CD14-positive monocyte (primary cell): ENCODE measurements at regions not wholly inside any gene's neighbourhood (a gene's known extent, or its start where the extent isn't known, plus 50 kb on each side); places are given as distances from the start of the nearest gene placed in this dataset.

Source experiments
- DNase-seq, 3 donors: peaks; one replicate each; pipeline ENCODE4 v3.0.0-alpha.2; 2011 to 2022
- H2AFZ ChIP-seq: 2 replicates; pipeline ENCODE4 v1.6.0; 2012; ENCODE audit warnings: mild to moderate bottlenecking, low read depth, low read length, inconsistent platforms; ENCODE audit not compliant: insufficient read depth, poor library complexity, severe bottlenecking
- H3K27ac ChIP-seq, 2 donors: 1 replicate in 1 of 2; 2 replicates in 1 of 2; pipeline ENCODE4 v1.5.1; 2012 to 2013; ENCODE audit warnings: low read length in 2 of 2, control low read depth in 1 of 2, inconsistent platforms in 1 of 2, low read depth in 1 of 2, mild to moderate bottlenecking in 1 of 2
- H3K27me3 ChIP-seq, 2 donors: one replicate each; pipeline versions ENCODE4 v1.6.0 to v1.6.1; 2011 to 2013; ENCODE audit warnings: low read length in 2 of 2; ENCODE audit not compliant: control insufficient read depth in 2 of 2, insufficient read depth in 2 of 2
- H3K36me3 ChIP-seq, 2 donors: replicated peaks in 1 of 2; 1 replicate in 1 of 2; 2 replicates in 1 of 2; pipeline versions ENCODE4 v1.5.1 to v1.6.1; 2012 to 2013; ENCODE audit warnings: low read length in 2 of 2, control low read depth in 1 of 2, inconsistent platforms in 1 of 2, mild to moderate bottlenecking in 1 of 2; ENCODE audit not compliant: insufficient read depth in 2 of 2, control insufficient read depth in 1 of 2
- H3K4me1 ChIP-seq, 2 donors: 1 replicate in 1 of 2; 2 replicates in 1 of 2; pipeline versions ENCODE4 v1.5.1 to v1.6.1; 2012 to 2013; ENCODE audit warnings: low read length in 2 of 2, control low read depth in 1 of 2, inconsistent platforms in 1 of 2, mild to moderate bottlenecking in 1 of 2, moderate library complexity in 1 of 2; ENCODE audit not compliant: insufficient read depth in 2 of 2, control insufficient read depth in 1 of 2
- H3K4me2 ChIP-seq: replicated peaks from 2 replicates; pipeline ENCODE3; 2012; ENCODE audit warnings: low read length, moderate library complexity, mild to moderate bottlenecking; ENCODE audit not compliant: poor library complexity, severe bottlenecking; ENCODE audit errors: extremely low read depth
- H3K4me3 ChIP-seq, 3 experiments: fragments of 200-600 bp in 1 of 3; sonication (generic) in 1 of 3; replicated peaks in 1 of 3; 1 replicate in 2 of 3; 2 replicates in 1 of 3; pipeline ENCODE4 v1.5.1; 2011 to 2013; ENCODE audit warnings: low read length in 3 of 3, mild to moderate bottlenecking in 3 of 3, control low read depth in 2 of 3, low read depth in 2 of 3, inconsistent platforms in 1 of 3, moderate library complexity in 1 of 3
- H3K79me2 ChIP-seq: 2 replicates; pipeline ENCODE4 v1.6.0; 2012; ENCODE audit warnings: mild to moderate bottlenecking, control low read depth, inconsistent platforms, low read length, moderate library complexity; ENCODE audit not compliant: insufficient read depth
- H3K9ac ChIP-seq: 2 replicates; pipeline ENCODE4 v1.6.0; 2017; ENCODE audit warnings: low read length, mild to moderate bottlenecking; ENCODE audit not compliant: insufficient read depth, poor library complexity, severe bottlenecking
- H3K9me3 ChIP-seq, 2 donors: replicated peaks in 1 of 2; 1 replicate in 1 of 2; 2 replicates in 1 of 2; pipeline versions ENCODE4 v1.5.1 to v1.6.1; 2012 to 2013; ENCODE audit warnings: low read length in 2 of 2, control low read depth in 1 of 2; ENCODE audit not compliant: control insufficient read depth in 1 of 2, insufficient read depth in 1 of 2
- H4K20me1 ChIP-seq: 2 replicates; pipeline ENCODE4 v1.6.0; 2012; ENCODE audit warnings: mild to moderate bottlenecking, low read length, control low read depth, moderate library complexity; ENCODE audit not compliant: insufficient read depth
- H3K27ac Mint-ChIP-seq, 7 donors: one replicate each; pipeline ENCODE4 v1.8.0; 2020; ENCODE audit warnings: mild to moderate bottlenecking in 7 of 7, mixed read lengths in 7 of 7, moderate library complexity in 6 of 7, inconsistent platforms in 2 of 7
- H3K27me3 Mint-ChIP-seq, 3 donors: one replicate each; pipeline ENCODE4 v1.8.0; 2021 to 2022; ENCODE audit warnings: low read depth in 3 of 3, mild to moderate bottlenecking in 3 of 3, mixed read lengths in 3 of 3, moderate library complexity in 3 of 3, inconsistent platforms in 1 of 3
- H3K36me3 Mint-ChIP-seq, 2 donors: one replicate each; pipeline ENCODE4 v1.8.0; 2020; ENCODE audit warnings: mixed read lengths in 2 of 2, inconsistent platforms in 1 of 2, mild to moderate bottlenecking in 1 of 2
- H3K4me1 Mint-ChIP-seq: one replicate; pipeline ENCODE4 v1.8.0; 2020; ENCODE audit warnings: mild to moderate bottlenecking, mixed read lengths
- H3K4me3 Mint-ChIP-seq, 2 donors: one replicate each; pipeline ENCODE4 v1.8.0; 2020; ENCODE audit warnings: mild to moderate bottlenecking in 2 of 2, mixed read lengths in 2 of 2, moderate library complexity in 1 of 2
- H3K9me3 Mint-ChIP-seq, 7 donors: one replicate each; pipeline ENCODE4 v1.8.0; 2020 to 2022; ENCODE audit warnings: mixed read lengths in 7 of 7, mild to moderate bottlenecking in 6 of 7, moderate library complexity in 6 of 7, inconsistent platforms in 2 of 7
- WGBS: methylation state at CpG from one replicate; pipeline ENCODE4 v1.1.5; 2013; ENCODE audit warnings: missing lambda C conversion rate; ENCODE audit not compliant: insufficient coverage; 5-methylcytosine and 5-hydroxymethylcytosine counted together
- intact Hi-C, 2 donors: fragments of 100-400 bp; cut with micrococcal nuclease; formaldehyde crosslinking; loops; one replicate each; pipeline versions ENCODE4 v1.15.0 to v1.15.1; 2023
- TF ChIP-seq, protein P1 (sequence below): fragments of 200-600 bp; IDR thresholded peaks from one replicate; pipeline ENCODE4 v1.8.0; 2022; ENCODE audit warnings: antibody characterized with exemption, mild to moderate bottlenecking

DNA sequence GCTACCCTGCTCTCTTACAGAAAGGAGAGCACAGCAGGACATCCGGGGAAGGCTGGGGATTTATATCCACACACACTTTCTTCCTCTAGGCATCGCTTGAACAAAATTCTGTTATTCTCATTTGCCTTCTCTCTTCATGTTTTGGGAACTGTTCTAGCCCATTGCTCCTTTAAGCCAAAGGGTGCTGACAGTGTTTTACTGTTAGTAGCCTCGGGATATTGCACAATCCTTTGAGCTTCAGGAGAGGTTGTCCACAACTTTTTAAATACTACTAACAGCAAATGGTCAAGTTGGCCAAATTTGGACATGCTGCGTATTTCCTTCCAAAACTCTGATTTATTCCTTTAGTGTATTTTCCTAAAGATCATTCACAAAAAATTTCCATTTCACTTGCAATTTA, 579.2 kb upstream of the RGS18 start:
- Histone ChIP-seq H3K4me1 (no peaks in the 10 kb centered on the region), H3K4me2 (no peak overlapping the region), H3K27me3 (no peaks in the 10 kb centered on the region), H4K20me1 (no peaks in the 10 kb centered on the region), H3K27ac (no peak overlapping the region), H3K79me2 (no peaks in the 10 kb centered on the region), H3K4me3 (no peak overlapping the region), H3K9me3 (no peaks in the 10 kb centered on the region), H3K36me3 (no peaks in the 10 kb centered on the region), H2AFZ (no peak overlapping the region), H3K9ac (no peak overlapping the region)
- H3K4me3 Mint-ChIP-seq = no peak overlapping the region
- TF ChIP-seq, protein P1, sequence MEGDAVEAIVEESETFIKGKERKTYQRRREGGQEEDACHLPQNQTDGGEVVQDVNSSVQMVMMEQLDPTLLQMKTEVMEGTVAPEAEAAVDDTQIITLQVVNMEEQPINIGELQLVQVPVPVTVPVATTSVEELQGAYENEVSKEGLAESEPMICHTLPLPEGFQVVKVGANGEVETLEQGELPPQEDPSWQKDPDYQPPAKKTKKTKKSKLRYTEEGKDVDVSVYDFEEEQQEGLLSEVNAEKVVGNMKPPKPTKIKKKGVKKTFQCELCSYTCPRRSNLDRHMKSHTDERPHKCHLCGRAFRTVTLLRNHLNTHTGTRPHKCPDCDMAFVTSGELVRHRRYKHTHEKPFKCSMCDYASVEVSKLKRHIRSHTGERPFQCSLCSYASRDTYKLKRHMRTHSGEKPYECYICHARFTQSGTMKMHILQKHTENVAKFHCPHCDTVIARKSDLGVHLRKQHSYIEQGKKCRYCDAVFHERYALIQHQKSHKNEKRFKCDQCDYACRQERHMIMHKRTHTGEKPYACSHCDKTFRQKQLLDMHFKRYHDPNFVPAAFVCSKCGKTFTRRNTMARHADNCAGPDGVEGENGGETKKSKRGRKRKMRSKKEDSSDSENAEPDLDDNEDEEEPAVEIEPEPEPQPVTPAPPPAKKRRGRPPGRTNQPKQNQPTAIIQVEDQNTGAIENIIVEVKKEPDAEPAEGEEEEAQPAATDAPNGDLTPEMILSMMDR = no peak
- intact Hi-C loops = no loop called here
- no peak for DNase-seq
- no peaks in the 10 kb centered on the region for H3K27me3 Mint-ChIP-seq
- no peak overlapping the region for H3K27ac Mint-ChIP-seq
- H3K4me1 Mint-ChIP-seq = no peaks in the 10 kb centered on the region
- no CpG with 5 or more reads among the region's 4 CpGs for WGBS
- peaks cover 0 to 3% (median under 1%) of the 10 kb centered on the region in 7 donors for H3K9me3 Mint-ChIP-seq
- no peaks in the 10 kb centered on the region for H3K36me3 Mint-ChIP-seq

DNA sequence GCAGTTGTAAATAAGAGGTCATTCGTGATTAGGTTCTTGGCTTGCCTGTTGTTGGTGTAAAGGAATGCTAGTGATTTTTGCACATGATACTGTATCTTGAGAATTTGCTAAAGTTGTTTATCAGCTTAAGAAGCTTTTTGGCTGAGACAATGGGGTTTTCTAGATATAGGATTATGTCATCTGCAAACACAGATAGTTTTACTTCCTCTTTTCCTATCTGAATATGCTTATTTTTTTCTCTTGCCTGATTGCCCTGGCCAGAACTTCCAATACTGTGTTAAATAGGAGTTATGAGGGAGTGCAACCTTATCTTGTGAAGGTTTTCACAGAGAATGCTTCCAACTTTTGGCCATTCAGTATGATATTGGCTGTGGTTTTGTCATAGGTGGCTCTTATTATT, 576.1 kb upstream of the RGS18 start:
- no peaks in the 10 kb centered on the region for H3K4me1 Mint-ChIP-seq

More for the DNA sequence above, 576.1 kb upstream of the RGS18 start:
- intact Hi-C loops = no loop called here
- Histone ChIP-seq H3K4me1 (no peaks in the 10 kb centered on the region), H2AFZ (no peak overlapping the region), H3K27me3 (no peaks in the 10 kb centered on the region), H3K9me3 (no peaks in the 10 kb centered on the region), H3K27ac (no peak overlapping the region), H3K4me2 (no peak overlapping the region), H3K36me3 (no peaks in the 10 kb centered on the region), H3K9ac (no peak overlapping the region), H4K20me1 (no peaks in the 10 kb centered on the region), H3K4me3 (no peak overlapping the region), H3K79me2 (no peaks in the 10 kb centered on the region)
- Mint-ChIP-seq H3K36me3 (no peaks in the 10 kb centered on the region), H3K27me3 (no peaks in the 10 kb centered on the region), H3K9me3 (peaks cover 0 to 12% (median 3%) of the 10 kb centered on the region in 7 donors), H3K4me3 (no peak overlapping the region), H3K27ac (no peak overlapping the region)
- DNase-seq = no peak
- WGBS = no CpG with 5 or more reads among the region's 1 CpG
- TF ChIP-seq, protein P1 = no peak
